Mucosa of descending colon (tissue), 3 donors: ENCODE measurements at regions not wholly inside any gene's neighbourhood (a gene's known extent, or its start where the extent isn't known, plus 50 kb on each side); places are given as distances from the start of the nearest gene placed in this dataset.
"Not testable (repeated sequence)": the region's sequence is repeated elsewhere in the genome, so short reads cannot be mapped to it uniquely, and the experiment has no call there.

ENCODE experiments used
- ATAC-seq: fragments of 200-7000 bp; cut with Tn5 transposase; one replicate; pipeline ENCODE4 v1.9.1; 2020; ENCODE audit warnings: mild to moderate bottlenecking, moderate library complexity
- DNase-seq, 3 donors: peaks; one replicate each; pipeline ENCODE4 v3.0.0-alpha.2; 2020
- H3K36me3 ChIP-seq: fragments of 200-600 bp; one replicate; pipeline ENCODE4 v1.8.0; 2021; ENCODE audit warnings: low read depth, mild to moderate bottlenecking
- H3K4me1 ChIP-seq: fragments of 200-600 bp; one replicate; pipeline ENCODE4 v1.8.0; 2021; ENCODE audit warnings: low read depth, mild to moderate bottlenecking
- H3K4me3 ChIP-seq: fragments of 200-600 bp; one replicate; pipeline ENCODE4 v1.8.0; 2021; ENCODE audit warnings: mild to moderate bottlenecking
- H3K9me3 ChIP-seq: fragments of 200-600 bp; one replicate; pipeline ENCODE4 v1.8.0; 2021; ENCODE audit warnings: mild to moderate bottlenecking
- intact Hi-C, 2 donors: fragments of 100-400 bp; cut with DNase I in 1 of 2; cut with micrococcal nuclease in 1 of 2; formaldehyde crosslinking; loops; one replicate each; pipeline versions ENCODE4 v1.11.0 to v1.11.1; 2022; cut with DNase I, micrococcal nuclease
- TF ChIP-seq, protein P1 (sequence below): fragments of 200-600 bp; IDR thresholded peaks from one replicate; pipeline ENCODE4 v1.8.0; 2022; ENCODE audit warnings: antibody characterized with exemption, mild to moderate bottlenecking
- donor health status: DM: no; HTN: no; CAD: no; lungs with moderate emphysema.
- donor health status: DM: no; HTN: no; CAD: no.
- donor health status: DM: no; HTN: yes; CAD: no.

DNA sequence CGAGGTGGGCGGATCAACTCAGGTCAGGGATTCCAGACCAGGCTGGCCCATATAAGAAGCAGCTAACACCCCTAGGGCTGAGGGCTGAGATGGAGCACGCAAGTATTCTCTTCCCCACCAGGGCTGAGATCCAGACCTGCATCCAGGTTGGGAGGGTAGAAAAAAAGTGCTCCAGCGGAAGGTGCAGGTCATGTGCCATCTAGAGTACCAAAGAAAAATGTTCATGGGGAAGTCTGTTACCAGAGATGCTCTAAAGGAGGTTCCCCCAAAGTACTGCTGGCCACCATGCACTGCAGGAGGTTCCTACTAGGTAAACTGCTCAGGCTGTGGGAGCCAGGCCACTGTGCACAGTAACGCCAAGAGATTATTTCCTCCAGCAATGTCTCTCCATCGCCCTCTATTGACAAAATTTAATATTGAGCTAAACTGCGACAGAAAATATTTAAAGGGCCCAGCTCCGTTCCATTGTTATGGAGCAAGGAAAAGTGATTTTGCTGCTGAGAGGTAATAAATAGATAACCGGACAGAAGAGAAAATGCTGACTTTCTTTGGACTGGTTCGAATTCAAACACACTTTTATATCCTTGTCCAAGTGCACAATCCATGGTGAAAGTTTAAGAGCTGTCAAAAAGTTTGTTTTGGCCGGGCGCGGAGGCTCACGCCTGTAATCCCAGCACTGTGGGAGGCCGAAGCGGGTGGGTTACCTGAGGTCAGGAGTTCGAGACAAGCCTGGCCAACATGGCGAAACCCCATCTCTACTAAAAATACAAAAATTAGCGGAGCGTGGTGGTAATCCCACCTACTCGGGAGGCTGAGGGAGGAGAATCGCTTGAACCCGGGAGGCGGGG is 159.9 kb downstream of the OR2B2 start:
- peaks cover 8% of the 10 kb centered on the region for H3K4me1 ChIP-seq
- TF ChIP-seq, protein P1, sequence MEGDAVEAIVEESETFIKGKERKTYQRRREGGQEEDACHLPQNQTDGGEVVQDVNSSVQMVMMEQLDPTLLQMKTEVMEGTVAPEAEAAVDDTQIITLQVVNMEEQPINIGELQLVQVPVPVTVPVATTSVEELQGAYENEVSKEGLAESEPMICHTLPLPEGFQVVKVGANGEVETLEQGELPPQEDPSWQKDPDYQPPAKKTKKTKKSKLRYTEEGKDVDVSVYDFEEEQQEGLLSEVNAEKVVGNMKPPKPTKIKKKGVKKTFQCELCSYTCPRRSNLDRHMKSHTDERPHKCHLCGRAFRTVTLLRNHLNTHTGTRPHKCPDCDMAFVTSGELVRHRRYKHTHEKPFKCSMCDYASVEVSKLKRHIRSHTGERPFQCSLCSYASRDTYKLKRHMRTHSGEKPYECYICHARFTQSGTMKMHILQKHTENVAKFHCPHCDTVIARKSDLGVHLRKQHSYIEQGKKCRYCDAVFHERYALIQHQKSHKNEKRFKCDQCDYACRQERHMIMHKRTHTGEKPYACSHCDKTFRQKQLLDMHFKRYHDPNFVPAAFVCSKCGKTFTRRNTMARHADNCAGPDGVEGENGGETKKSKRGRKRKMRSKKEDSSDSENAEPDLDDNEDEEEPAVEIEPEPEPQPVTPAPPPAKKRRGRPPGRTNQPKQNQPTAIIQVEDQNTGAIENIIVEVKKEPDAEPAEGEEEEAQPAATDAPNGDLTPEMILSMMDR: peak; percentile 72
- no peaks in the 10 kb centered on the region for H3K36me3 ChIP-seq
- H3K4me3 ChIP-seq: peak overlapping the region; percentile 39
- ATAC-seq (peak; percentile 91), DNase-seq (peak in 2 of 3 donors; percentile 67 to 72)
- intact Hi-C loops: loop anchor here in 1 of 2 donors (10.0 kb wide), 1 partner anchor 237 kb away; no protein-coding TSS in a partner anchor
- H3K9me3 ChIP-seq: no peaks in the 10 kb centered on the region

DNA sequence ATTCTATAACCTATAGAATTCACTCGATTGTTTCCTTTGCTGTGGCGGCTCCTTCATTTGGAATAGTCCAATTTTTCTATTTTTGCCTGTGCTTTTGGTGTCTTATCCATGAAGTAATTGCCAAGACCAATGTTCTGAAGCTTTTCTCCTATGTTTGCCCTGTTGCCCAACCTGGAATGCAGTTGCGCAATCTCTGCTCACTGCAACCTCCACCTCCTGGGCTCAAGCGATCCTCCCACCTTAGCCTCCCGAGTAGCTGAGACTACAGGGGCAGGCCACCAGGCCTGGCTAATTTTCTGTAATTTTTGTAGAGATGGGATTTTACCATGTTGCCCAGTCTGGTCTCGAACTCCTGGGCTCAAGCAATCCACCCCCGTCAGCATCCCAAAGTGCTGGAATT is 163.5 kb downstream of the OR2B2 start:
- intact Hi-C loops: no loop called here
- Histone ChIP-seq H3K4me3 (no peak overlapping the region), H3K36me3 (no peaks in the 10 kb centered on the region), H3K9me3 (no peaks in the 10 kb centered on the region), H3K4me1 (no peaks in the 10 kb centered on the region)
- ATAC-seq (no peak), DNase-seq (no peak)
- TF ChIP-seq, protein P1: no peak

DNA sequence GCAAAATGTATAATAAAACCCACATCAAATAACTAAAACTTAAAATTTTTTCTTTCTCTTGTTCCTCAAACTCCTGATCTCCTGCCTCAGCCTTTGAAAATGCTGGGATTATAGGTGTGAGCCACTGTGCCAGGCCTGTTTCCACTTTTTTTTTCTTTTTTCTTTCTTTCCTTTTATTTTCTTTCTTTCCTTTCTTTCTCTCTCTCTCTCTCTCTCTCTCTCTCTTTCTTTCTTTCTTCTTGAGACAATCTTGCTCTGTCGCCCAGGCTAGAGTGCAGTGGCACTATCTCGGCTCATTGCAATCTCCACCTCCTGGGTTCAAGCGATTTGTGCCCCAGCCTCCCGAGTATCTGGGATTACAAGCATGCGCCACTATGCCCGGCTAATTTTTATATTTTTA is 164.6 kb downstream of the OR2B2 start:
- TF ChIP-seq, protein P1: no peak
- H3K36me3 ChIP-seq: no peaks in the 10 kb centered on the region
- H3K9me3 ChIP-seq: no peaks in the 10 kb centered on the region
- no peak for ATAC-seq
- no peak for DNase-seq
- no peaks in the 10 kb centered on the region for H3K4me1 ChIP-seq
- intact Hi-C loops: no loop called here
- H3K4me3 ChIP-seq: no peak overlapping the region

DNA sequence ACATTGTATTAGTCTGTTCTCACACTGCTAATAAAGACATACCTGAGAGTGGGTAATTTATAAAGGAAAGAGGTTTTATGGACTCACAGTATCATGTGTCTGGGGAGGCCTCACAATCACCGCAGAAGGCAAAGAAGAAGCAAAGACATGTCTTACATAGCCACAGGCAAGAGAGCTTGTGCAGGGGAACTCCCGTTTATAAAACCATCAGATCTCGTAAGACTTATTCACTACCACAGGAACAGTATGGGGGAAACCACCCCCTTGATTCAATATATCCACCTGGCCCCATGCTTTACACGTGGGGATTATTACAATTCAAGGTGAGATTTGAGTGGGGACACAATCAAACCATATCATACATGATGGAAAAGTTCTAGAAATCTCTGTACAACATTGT is 165.3 kb downstream of the OR2B2 start:
- H3K4me3 ChIP-seq, H3K9me3 ChIP-seq, ATAC-seq, H3K36me3 ChIP-seq, H3K4me1 ChIP-seq, DNase-seq, intact Hi-C loops: not testable (repeated sequence)

DNA sequence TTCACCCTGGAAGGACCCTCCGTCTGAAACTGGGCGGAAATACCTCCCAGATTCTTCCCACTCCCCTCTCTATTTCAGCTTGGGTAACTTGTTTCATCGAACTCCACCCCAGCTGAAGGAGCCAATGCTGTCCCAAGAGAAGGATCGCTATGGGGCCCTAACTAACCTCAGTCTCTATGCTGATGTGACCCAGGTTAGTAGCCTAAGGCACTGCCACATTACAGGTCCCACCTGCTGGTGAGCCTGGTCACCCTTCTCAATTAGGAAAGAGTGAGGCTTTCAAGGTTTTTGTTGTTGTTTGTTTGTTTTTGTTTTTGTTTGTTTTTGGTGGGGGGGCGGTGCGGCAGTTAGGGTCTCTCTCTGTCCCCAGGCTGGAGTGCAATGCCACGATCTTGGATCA is 168.4 kb downstream of the OR2B2 start:
- intact Hi-C loops: no loop called here
- DNase-seq (no peak), ATAC-seq (no peak)
- TF ChIP-seq, protein P1: no peak
- Histone ChIP-seq H3K36me3 (no peaks in the 10 kb centered on the region), H3K4me1 (no peaks in the 10 kb centered on the region), H3K9me3 (no peaks in the 10 kb centered on the region), H3K4me3 (no peak overlapping the region)

DNA sequence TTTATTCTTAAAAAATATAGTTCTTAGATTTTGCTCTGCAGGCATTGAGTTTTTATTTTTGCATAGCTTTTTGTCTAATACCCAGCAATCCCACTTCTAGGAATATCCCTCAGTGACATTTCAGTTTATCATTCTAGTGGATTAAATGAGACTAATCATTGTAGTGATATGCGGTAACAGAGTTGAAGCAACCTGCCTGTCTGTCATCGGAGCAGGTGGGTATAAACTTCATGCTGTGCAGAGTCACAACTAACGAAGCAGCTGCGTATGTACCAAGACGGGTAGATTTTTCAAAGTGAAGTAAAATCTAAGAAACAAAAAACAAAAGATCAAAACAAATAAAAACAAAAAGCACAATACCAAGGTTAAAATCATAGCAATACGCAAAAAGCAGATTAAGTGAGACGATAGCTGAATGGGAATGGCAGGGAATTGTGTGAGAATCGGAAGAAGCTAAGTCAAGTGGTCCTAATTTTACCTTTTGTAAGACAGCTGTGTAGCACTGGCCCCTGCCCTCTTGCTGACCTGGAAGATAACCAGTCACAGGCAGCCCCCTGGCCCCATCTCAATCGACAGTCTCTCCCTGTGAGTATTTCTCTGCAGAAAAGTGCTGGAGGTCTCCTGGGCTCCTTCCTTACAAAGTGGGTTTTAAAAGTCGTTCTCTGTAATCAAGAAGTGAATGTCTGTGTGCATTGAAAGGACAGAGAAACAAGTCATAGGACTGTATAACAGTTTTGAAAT is 169.2 kb downstream of the OR2B2 start:
- H3K4me3 ChIP-seq: no peak overlapping the region
- H3K36me3 ChIP-seq: no peaks in the 10 kb centered on the region
- no peaks in the 10 kb centered on the region for H3K9me3 ChIP-seq
- no peaks in the 10 kb centered on the region for H3K4me1 ChIP-seq
- TF ChIP-seq, protein P1: no peak
- no peak for DNase-seq
- no peak for ATAC-seq
- intact Hi-C loops: no loop called here

DNA sequence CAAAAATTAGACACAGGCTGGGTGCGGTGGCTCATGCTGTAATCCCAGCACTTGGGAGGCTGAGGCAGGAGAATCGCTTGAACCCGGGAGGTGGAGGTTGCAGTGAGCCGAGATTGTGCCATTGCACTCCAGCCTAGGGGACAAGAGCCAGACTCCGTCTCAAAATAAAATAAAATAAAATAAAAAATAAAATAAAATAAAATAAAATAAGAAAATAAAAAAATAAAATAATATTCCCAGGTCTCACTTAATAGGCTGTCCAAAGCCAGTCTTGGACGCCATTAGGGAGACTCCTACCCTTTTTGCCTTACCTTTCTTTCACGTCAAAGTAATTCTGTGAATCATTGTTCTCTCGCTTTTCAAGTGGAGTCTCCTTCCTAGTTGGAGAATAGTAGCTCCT is 172.3 kb downstream of the OR2B2 start:
- H3K36me3 ChIP-seq, H3K4me3 ChIP-seq, DNase-seq, H3K9me3 ChIP-seq, intact Hi-C loops, ATAC-seq, H3K4me1 ChIP-seq: not testable (repeated sequence)
